ENCODE measurements at regions not wholly inside any gene's neighbourhood (a gene's known extent, or its start where the extent isn't known, plus 50 kb on each side); places are given as distances from the start of the nearest gene placed in this dataset.

DNA sequence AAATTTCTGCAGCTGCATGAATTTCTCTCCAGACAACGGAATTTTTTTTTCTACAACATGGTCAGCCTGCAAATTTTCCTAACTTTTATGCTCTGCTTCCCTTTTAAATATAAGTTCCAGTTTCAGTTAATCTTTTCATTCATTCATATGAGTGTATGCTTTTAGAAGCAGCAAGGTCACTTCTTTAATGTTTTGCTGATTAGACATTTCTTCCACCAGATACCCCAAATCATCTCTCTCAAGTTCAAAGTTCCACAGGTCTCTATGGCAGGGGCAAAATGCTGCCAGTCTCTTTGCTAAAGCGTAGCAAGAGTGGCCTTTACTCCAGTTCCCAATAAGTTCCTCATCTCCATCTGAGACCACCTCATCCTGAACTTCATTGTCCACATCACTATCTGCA is 205.6 kb upstream of the GRM7 start:
- TF ChIP-seq JUNB (IDR thresholded peaks at IDR 0.05) (no peak), POLR2A (IDR thresholded peaks at IDR 0.05; ENCODE audit: low read length) (no peak), CEBPB (IDR thresholded peaks at IDR 0.05) (no peak), RARB (CRISPR knock-in tag; IDR thresholded peaks at IDR 0.05) (no peak), HOXB13 (CRISPR knock-in tag; IDR thresholded peaks at IDR 0.05; ENCODE audit: low read depth) (no peak), RFX5 (IDR thresholded peaks at IDR 0.05) (no peak), CBX8 (IDR thresholded peaks at IDR 0.05) (no peak), EHF (CRISPR knock-in tag; IDR thresholded peaks at IDR 0.05) (no peak), CHD2 (IDR thresholded peaks at IDR 0.05; ENCODE audit: low read length, partially characterized antibody) (no peak), RAD21 (conservative IDR thresholded peaks at IDR 0.05 in 1 of 2, IDR thresholded peaks at IDR 0.05 in 1 of 2) (no peak)
- TF ChIP-seq, protein P1, sequence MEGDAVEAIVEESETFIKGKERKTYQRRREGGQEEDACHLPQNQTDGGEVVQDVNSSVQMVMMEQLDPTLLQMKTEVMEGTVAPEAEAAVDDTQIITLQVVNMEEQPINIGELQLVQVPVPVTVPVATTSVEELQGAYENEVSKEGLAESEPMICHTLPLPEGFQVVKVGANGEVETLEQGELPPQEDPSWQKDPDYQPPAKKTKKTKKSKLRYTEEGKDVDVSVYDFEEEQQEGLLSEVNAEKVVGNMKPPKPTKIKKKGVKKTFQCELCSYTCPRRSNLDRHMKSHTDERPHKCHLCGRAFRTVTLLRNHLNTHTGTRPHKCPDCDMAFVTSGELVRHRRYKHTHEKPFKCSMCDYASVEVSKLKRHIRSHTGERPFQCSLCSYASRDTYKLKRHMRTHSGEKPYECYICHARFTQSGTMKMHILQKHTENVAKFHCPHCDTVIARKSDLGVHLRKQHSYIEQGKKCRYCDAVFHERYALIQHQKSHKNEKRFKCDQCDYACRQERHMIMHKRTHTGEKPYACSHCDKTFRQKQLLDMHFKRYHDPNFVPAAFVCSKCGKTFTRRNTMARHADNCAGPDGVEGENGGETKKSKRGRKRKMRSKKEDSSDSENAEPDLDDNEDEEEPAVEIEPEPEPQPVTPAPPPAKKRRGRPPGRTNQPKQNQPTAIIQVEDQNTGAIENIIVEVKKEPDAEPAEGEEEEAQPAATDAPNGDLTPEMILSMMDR (IDR thresholded peaks at IDR 0.05), result no peak
- TF ChIP-seq, protein P2, sequence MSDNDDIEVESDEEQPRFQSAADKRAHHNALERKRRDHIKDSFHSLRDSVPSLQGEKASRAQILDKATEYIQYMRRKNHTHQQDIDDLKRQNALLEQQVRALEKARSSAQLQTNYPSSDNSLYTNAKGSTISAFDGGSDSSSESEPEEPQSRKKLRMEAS (IDR thresholded peaks at IDR 0.05), result no peak
- TF ChIP-seq, protein P3, sequence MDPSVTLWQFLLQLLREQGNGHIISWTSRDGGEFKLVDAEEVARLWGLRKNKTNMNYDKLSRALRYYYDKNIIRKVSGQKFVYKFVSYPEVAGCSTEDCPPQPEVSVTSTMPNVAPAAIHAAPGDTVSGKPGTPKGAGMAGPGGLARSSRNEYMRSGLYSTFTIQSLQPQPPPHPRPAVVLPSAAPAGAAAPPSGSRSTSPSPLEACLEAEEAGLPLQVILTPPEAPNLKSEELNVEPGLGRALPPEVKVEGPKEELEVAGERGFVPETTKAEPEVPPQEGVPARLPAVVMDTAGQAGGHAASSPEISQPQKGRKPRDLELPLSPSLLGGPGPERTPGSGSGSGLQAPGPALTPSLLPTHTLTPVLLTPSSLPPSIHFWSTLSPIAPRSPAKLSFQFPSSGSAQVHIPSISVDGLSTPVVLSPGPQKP (IDR thresholded peaks at IDR 0.05; ENCODE audit: low read depth, low read length), result no peak

All from A549 (cell line).